Body of pancreas (tissue), 4 donors: ENCODE measurements at regions not wholly inside any gene's neighbourhood (a gene's known extent, or its start where the extent isn't known, plus 50 kb on each side); places are given as distances from the start of the nearest gene placed in this dataset.

ENCODE experiments used
- ATAC-seq: fragments of 150-250 bp; one replicate; pipeline ENCODE4 v1.9.1; 2016
- DNase-seq, 4 donors: peaks; one replicate each; pipeline ENCODE4 v3.0.0-alpha.2; 2019
- H3K27ac ChIP-seq, 4 donors: fragments of 200-600 bp; sonication (generic); 1 replicate in 3 of 4; 2 replicates in 1 of 4; pipeline versions ENCODE4 v1.5.1 to v1.6.1; 2016 to 2019; ENCODE audit warnings: mild to moderate bottlenecking in 1 of 4, mixed read lengths in 1 of 4, moderate library complexity in 1 of 4
- H3K27me3 ChIP-seq, 2 donors: fragments of 200-600 bp; sonication (generic); one replicate each; pipeline ENCODE4 v1.6.0; 2016; ENCODE audit warnings: mild to moderate bottlenecking in 1 of 2
- H3K36me3 ChIP-seq, 2 donors: fragments of 200-600 bp; sonication (generic); replicated peaks in 1 of 2; 2 replicates each; pipeline ENCODE4 v1.5.1; 2016; ENCODE audit warnings: low read depth in 2 of 2; ENCODE audit not compliant: insufficient read depth in 1 of 2
- H3K4me1 ChIP-seq: fragments of 200-600 bp; sonication (generic); one replicate; pipeline ENCODE4 v1.6.0; 2016
- H3K4me3 ChIP-seq, 2 donors: fragments of 200-600 bp; sonication (generic); 1 replicate in 1 of 2; 2 replicates in 1 of 2; pipeline ENCODE4 v1.5.1; 2016 to 2019
- H3K9me3 ChIP-seq, 3 donors: fragments of 200-600 bp; sonication (generic); 1 replicate in 2 of 3; 2 replicates in 1 of 3; pipeline ENCODE4 v1.5.1; 2016
- CTCF ChIP-seq, 7 experiments: fragments of 450-650 bp in 4 of 7; fragments of 200-600 bp in 3 of 7; sonication (generic) in 3 of 7; IDR thresholded peaks; one replicate each; pipeline ENCODE4 v1.5.1; 2016 to 2019; ENCODE audit warnings: antibody characterized with exemption in 7 of 7
- POLR2A ChIP-seq, 3 donors: fragments of 450-650 bp; IDR thresholded peaks; one replicate each; pipeline ENCODE4 v1.6.1; 2016; ENCODE audit warnings: antibody characterized with exemption in 3 of 3, mild to moderate bottlenecking in 2 of 3
- WGBS, 2 donors: methylation state at CpG; one replicate each; pipeline ENCODE4 v1.1.5; 2017; 5-methylcytosine and 5-hydroxymethylcytosine counted together
- intact Hi-C: fragments of 100-400 bp; cut with DNase I; formaldehyde crosslinking; loops from one replicate; pipeline ENCODE4 v1.15.1; 2023

- Histone ChIP-seq H3K9me3 (no peaks in the 10 kb centered on the region), H3K4me1 (no peaks in the 10 kb centered on the region), H3K36me3 (no peaks in the 10 kb centered on the region), H3K27ac (no peak overlapping the region), H3K4me3 (no peak overlapping the region), H3K27me3 (no peaks in the 10 kb centered on the region)
- DNase-seq (no peak), ATAC-seq (no peak)
- no peak for TF ChIP-seq POLR2A (IDR thresholded peaks at IDR 0.05)
- TF ChIP-seq CTCF (IDR thresholded peaks at IDR 0.05), result no peak
- WGBS, 2 donors, result 63 to 76% methylated on average over 1 of the region's 1 CpG
- intact Hi-C loops, result no loop called here
Measured at GRCh38 chr1:115501476-115501875, 140.3 kb upstream of the VANGL1 start.

- DNase-seq, result no peak
- TF ChIP-seq POLR2A (IDR thresholded peaks at IDR 0.05) (no peak), CTCF (IDR thresholded peaks at IDR 0.05) (no peak)
- no peaks in the 10 kb centered on the region for H3K4me1 ChIP-seq
- intact Hi-C loops, result no loop called here
- no peak overlapping the region for H3K4me3 ChIP-seq
- no peak for ATAC-seq
- no peaks in the 10 kb centered on the region for H3K9me3 ChIP-seq
- 85 to 87% methylated on average over 2 of the region's 2 CpGs for WGBS, 2 donors
- no peaks in the 10 kb centered on the region for H3K27me3 ChIP-seq
- H3K27ac ChIP-seq, result no peak overlapping the region
- no peaks in the 10 kb centered on the region for H3K36me3 ChIP-seq
Measured at GRCh38 chr1:115499253-115499652, 142.5 kb upstream of the VANGL1 start.

GRCh38 chr1:115496904-115497527 is 144.8 kb upstream of the VANGL1 start:
- H3K9me3 ChIP-seq, result no peaks in the 10 kb centered on the region
- intact Hi-C loops, result no loop called here
- DNase-seq, result no peak
- no peak overlapping the region for H3K27ac ChIP-seq
- ATAC-seq, result no peak
- H3K27me3 ChIP-seq, result no peaks in the 10 kb centered on the region
- no peaks in the 10 kb centered on the region for H3K36me3 ChIP-seq
- 49 to 62% methylated on average over 4 of the region's 4 CpGs for WGBS, 2 donors
- no peaks in the 10 kb centered on the region for H3K4me1 ChIP-seq
- no peak for TF ChIP-seq CTCF (IDR thresholded peaks at IDR 0.05)
- no peak for TF ChIP-seq POLR2A (IDR thresholded peaks at IDR 0.05)
- H3K4me3 ChIP-seq, result no peak overlapping the region

GRCh38 chr1:115495625-115496024 is 146.1 kb upstream of the VANGL1 start:
- TF ChIP-seq CTCF (IDR thresholded peaks at IDR 0.05), result no peak
- intact Hi-C loops, result no loop called here
- no peak overlapping the region for H3K4me3 ChIP-seq
- H3K4me1 ChIP-seq, result no peaks in the 10 kb centered on the region
- no peaks in the 10 kb centered on the region for H3K36me3 ChIP-seq
- no peaks in the 10 kb centered on the region for H3K9me3 ChIP-seq
- H3K27ac ChIP-seq, result no peak overlapping the region
- no peaks in the 10 kb centered on the region for H3K27me3 ChIP-seq
- 81 to 82% methylated on average over 6 of the region's 6 CpGs for WGBS, 2 donors
- DNase-seq (no peak), ATAC-seq (no peak)

GRCh38 chr1:115495111-115495510 is 146.7 kb upstream of the VANGL1 start:
- DNase-seq, result no peak
- Histone ChIP-seq H3K4me3 (no peak overlapping the region), H3K36me3 (no peaks in the 10 kb centered on the region), H3K27ac (no peak overlapping the region), H3K27me3 (no peaks in the 10 kb centered on the region), H3K4me1 (no peaks in the 10 kb centered on the region), H3K9me3 (no peaks in the 10 kb centered on the region)
- 48 to 57% methylated on average over 3 of the region's 3 CpGs for WGBS, 2 donors
- ATAC-seq, result no peak
- intact Hi-C loops, result no loop called here
- TF ChIP-seq POLR2A (IDR thresholded peaks at IDR 0.05) (no peak), CTCF (IDR thresholded peaks at IDR 0.05) (no peak)
